ENCODE measurements at regions not wholly inside any gene's neighbourhood (a gene's known extent, or its start where the extent isn't known, plus 50 kb on each side); places are given as distances from the start of the nearest gene placed in this dataset.

- TF ChIP-seq, protein P1, sequence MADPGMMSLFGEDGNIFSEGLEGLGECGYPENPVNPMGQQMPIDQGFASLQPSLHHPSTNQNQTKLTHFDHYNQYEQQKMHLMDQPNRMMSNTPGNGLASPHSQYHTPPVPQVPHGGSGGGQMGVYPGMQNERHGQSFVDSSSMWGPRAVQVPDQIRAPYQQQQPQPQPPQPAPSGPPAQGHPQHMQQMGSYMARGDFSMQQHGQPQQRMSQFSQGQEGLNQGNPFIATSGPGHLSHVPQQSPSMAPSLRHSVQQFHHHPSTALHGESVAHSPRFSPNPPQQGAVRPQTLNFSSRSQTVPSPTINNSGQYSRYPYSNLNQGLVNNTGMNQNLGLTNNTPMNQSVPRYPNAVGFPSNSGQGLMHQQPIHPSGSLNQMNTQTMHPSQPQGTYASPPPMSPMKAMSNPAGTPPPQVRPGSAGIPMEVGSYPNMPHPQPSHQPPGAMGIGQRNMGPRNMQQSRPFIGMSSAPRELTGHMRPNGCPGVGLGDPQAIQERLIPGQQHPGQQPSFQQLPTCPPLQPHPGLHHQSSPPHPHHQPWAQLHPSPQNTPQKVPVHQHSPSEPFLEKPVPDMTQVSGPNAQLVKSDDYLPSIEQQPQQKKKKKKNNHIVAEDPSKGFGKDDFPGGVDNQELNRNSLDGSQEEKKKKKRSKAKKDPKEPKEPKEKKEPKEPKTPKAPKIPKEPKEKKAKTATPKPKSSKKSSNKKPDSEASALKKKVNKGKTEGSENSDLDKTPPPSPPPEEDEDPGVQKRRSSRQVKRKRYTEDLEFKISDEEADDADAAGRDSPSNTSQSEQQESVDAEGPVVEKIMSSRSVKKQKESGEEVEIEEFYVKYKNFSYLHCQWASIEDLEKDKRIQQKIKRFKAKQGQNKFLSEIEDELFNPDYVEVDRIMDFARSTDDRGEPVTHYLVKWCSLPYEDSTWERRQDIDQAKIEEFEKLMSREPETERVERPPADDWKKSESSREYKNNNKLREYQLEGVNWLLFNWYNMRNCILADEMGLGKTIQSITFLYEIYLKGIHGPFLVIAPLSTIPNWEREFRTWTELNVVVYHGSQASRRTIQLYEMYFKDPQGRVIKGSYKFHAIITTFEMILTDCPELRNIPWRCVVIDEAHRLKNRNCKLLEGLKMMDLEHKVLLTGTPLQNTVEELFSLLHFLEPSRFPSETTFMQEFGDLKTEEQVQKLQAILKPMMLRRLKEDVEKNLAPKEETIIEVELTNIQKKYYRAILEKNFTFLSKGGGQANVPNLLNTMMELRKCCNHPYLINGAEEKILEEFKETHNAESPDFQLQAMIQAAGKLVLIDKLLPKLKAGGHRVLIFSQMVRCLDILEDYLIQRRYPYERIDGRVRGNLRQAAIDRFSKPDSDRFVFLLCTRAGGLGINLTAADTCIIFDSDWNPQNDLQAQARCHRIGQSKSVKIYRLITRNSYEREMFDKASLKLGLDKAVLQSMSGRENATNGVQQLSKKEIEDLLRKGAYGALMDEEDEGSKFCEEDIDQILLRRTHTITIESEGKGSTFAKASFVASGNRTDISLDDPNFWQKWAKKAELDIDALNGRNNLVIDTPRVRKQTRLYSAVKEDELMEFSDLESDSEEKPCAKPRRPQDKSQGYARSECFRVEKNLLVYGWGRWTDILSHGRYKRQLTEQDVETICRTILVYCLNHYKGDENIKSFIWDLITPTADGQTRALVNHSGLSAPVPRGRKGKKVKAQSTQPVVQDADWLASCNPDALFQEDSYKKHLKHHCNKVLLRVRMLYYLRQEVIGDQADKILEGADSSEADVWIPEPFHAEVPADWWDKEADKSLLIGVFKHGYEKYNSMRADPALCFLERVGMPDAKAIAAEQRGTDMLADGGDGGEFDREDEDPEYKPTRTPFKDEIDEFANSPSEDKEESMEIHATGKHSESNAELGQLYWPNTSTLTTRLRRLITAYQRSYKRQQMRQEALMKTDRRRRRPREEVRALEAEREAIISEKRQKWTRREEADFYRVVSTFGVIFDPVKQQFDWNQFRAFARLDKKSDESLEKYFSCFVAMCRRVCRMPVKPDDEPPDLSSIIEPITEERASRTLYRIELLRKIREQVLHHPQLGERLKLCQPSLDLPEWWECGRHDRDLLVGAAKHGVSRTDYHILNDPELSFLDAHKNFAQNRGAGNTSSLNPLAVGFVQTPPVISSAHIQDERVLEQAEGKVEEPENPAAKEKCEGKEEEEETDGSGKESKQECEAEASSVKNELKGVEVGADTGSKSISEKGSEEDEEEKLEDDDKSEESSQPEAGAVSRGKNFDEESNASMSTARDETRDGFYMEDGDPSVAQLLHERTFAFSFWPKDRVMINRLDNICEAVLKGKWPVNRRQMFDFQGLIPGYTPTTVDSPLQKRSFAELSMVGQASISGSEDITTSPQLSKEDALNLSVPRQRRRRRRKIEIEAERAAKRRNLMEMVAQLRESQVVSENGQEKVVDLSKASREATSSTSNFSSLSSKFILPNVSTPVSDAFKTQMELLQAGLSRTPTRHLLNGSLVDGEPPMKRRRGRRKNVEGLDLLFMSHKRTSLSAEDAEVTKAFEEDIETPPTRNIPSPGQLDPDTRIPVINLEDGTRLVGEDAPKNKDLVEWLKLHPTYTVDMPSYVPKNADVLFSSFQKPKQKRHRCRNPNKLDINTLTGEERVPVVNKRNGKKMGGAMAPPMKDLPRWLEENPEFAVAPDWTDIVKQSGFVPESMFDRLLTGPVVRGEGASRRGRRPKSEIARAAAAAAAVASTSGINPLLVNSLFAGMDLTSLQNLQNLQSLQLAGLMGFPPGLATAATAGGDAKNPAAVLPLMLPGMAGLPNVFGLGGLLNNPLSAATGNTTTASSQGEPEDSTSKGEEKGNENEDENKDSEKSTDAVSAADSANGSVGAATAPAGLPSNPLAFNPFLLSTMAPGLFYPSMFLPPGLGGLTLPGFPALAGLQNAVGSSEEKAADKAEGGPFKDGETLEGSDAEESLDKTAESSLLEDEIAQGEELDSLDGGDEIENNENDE (IDR thresholded peaks at IDR 0.05; ENCODE audit: low read depth, low read length): no peak
- TF ChIP-seq ZNF766 (CRISPR knock-in tag; conservative IDR thresholded peaks at IDR 0.05): 0 out of 2 replicates have a peak, but pooled peaks have one; percentile 23
- TF ChIP-seq SMAD1 (IDR thresholded peaks at IDR 0.05; ENCODE audit: low read depth, low read length, partially characterized antibody): no peak
- TF ChIP-seq BRF1 (IDR thresholded peaks at IDR 0.05; ENCODE audit: borderline replicate concordance, extremely low read depth, insufficient read length): no peak
- TF ChIP-seq ZNF592 (IDR thresholded peaks at IDR 0.05): peak; percentile 63; the same call in 1 of the 2 replicates
- TF ChIP-seq RAD21 (CRISPR knock-in tag; conservative IDR thresholded peaks at IDR 0.05 in 1 of 2, IDR thresholded peaks at IDR 0.05 in 1 of 2): no peak
- no peak for TF ChIP-seq ZBTB33 (CRISPR knock-in tag; IDR thresholded peaks at IDR 0.05)
- TF ChIP-seq, protein P2, sequence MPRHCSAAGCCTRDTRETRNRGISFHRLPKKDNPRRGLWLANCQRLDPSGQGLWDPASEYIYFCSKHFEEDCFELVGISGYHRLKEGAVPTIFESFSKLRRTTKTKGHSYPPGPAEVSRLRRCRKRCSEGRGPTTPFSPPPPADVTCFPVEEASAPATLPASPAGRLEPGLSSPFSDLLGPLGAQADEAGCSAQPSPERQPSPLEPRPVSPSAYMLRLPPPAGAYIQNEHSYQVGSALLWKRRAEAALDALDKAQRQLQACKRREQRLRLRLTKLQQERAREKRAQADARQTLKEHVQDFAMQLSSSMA (CRISPR knock-in tag; IDR thresholded peaks at IDR 0.05): no peak
These were observed 58.0 kb downstream of the ANXA2R start (continued) for GRCh38 chr5:42982107-42982622.

Measured in K562 (cell line).